Smooth muscle cell (in vitro differentiated cells): ENCODE measurements at regions not wholly inside any gene's neighbourhood (a gene's known extent, or its start where the extent isn't known, plus 50 kb on each side); places are given as distances from the start of the nearest gene placed in this dataset.

ENCODE experiments used
- DNase-seq: peaks from one replicate; lab custom pipeline; 2025; ENCODE audit not compliant: unreplicated experiment; lab: John Stamatoyannopoulos, UW
- H2AFZ ChIP-seq: fragments of 200-600 bp; sonication (generic); 2 replicates; pipeline ENCODE4 v1.6.0; 2016; ENCODE audit warnings: antibody characterized with exemption, low read depth, mild to moderate bottlenecking
- H3F3A ChIP-seq: fragments of 200-600 bp; sonication (generic); 2 replicates; pipeline ENCODE4 v1.6.0; 2017; ENCODE audit warnings: antibody characterized with exemption, low read depth
- H3K27ac ChIP-seq: fragments of 200-600 bp; sonication (generic); 2 replicates; pipeline ENCODE4 v1.5.1; 2016; ENCODE audit warnings: low read depth, mild to moderate bottlenecking
- H3K27me3 ChIP-seq: fragments of 200-600 bp; sonication (generic); 2 replicates; pipeline ENCODE4 v1.6.1; 2016; ENCODE audit warnings: low read depth, mild to moderate bottlenecking
- H3K36me3 ChIP-seq: fragments of 200-600 bp; sonication (generic); 2 replicates; pipeline ENCODE4 v1.5.1; 2016; ENCODE audit warnings: low read depth
- H3K4me1 ChIP-seq: fragments of 200-600 bp; sonication (generic); 2 replicates; pipeline ENCODE4 v1.5.1; 2016; ENCODE audit warnings: low read depth
- H3K4me2 ChIP-seq: fragments of 200-600 bp; sonication (generic); 2 replicates; pipeline ENCODE4 v1.6.0; 2016; ENCODE audit warnings: mild to moderate bottlenecking
- H3K4me3 ChIP-seq: fragments of 200-600 bp; sonication (generic); 2 replicates; pipeline ENCODE4 v1.5.1; 2016; ENCODE audit warnings: mild to moderate bottlenecking
- H3K79me2 ChIP-seq: fragments of 200-600 bp; sonication (generic); 2 replicates; pipeline ENCODE4 v1.6.0; 2016; ENCODE audit warnings: low read depth, mild to moderate bottlenecking
- H3K9ac ChIP-seq: fragments of 200-600 bp; sonication (generic); 2 replicates; pipeline ENCODE4 v1.6.0; 2016; ENCODE audit warnings: low read depth
- H3K9me3 ChIP-seq: fragments of 200-600 bp; sonication (generic); replicated peaks from 2 replicates; pipeline ENCODE4 v1.5.1; 2016; ENCODE audit warnings: low read depth
- H4K20me1 ChIP-seq: fragments of 200-600 bp; sonication (generic); 2 replicates; pipeline ENCODE4 v1.6.0; 2016; ENCODE audit warnings: low read depth
- WGBS: methylation state at CpG from one replicate; pipeline ENCODE4 v1.1.7; 2016; ENCODE audit warnings: low lambda C conversion rate; 5-methylcytosine and 5-hydroxymethylcytosine counted together
- TF ChIP-seq, protein P1 (sequence below): fragments of 200-600 bp; sonication (generic); IDR thresholded peaks from 2 replicates; pipeline ENCODE4 v1.5.1; 2017; ENCODE audit warnings: borderline replicate concordance, mild to moderate bottlenecking, antibody characterized with exemption; ENCODE audit not compliant: insufficient read depth, poor library complexity, severe bottlenecking

DNA sequence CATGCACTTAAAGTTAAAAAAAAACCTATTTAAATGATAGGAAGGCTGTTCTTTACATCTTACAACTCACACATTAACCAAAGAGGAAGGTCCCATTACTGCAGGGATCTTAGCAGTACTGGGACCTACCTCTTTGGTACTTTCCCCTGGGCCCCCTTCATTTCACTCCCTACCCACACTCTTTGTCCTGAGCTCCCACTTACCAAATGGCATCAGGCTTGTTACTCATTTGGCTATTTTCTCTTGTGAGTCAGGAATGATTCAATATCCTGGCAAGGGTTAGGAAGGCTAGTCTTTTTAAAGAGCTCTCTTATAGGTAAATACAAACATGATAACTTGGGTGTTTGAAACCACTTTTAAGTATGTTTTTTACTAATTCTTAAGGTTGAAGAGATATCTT lies 117.4 kb upstream of the ELL2 start:
- H3F3A ChIP-seq: no peaks in the 10 kb centered on the region
- peak overlapping the region; percentile 80 for H3K27ac ChIP-seq
- peaks cover 13% of the 10 kb centered on the region for H3K4me1 ChIP-seq
- no peaks in the 10 kb centered on the region for H3K9me3 ChIP-seq
- no peak overlapping the region for H3K4me3 ChIP-seq
- peak overlapping the region; percentile 27 for H3K4me2 ChIP-seq
- no peaks in the 10 kb centered on the region for H3K27me3 ChIP-seq
- no peak for DNase-seq
- H4K20me1 ChIP-seq: no peaks in the 10 kb centered on the region
- H2AFZ ChIP-seq: no peak overlapping the region
- no peaks in the 10 kb centered on the region for H3K36me3 ChIP-seq
- TF ChIP-seq, protein P1, sequence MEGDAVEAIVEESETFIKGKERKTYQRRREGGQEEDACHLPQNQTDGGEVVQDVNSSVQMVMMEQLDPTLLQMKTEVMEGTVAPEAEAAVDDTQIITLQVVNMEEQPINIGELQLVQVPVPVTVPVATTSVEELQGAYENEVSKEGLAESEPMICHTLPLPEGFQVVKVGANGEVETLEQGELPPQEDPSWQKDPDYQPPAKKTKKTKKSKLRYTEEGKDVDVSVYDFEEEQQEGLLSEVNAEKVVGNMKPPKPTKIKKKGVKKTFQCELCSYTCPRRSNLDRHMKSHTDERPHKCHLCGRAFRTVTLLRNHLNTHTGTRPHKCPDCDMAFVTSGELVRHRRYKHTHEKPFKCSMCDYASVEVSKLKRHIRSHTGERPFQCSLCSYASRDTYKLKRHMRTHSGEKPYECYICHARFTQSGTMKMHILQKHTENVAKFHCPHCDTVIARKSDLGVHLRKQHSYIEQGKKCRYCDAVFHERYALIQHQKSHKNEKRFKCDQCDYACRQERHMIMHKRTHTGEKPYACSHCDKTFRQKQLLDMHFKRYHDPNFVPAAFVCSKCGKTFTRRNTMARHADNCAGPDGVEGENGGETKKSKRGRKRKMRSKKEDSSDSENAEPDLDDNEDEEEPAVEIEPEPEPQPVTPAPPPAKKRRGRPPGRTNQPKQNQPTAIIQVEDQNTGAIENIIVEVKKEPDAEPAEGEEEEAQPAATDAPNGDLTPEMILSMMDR: no peak
- H3K79me2 ChIP-seq: no peaks in the 10 kb centered on the region
- H3K9ac ChIP-seq: peak overlapping the region; percentile 53

DNA sequence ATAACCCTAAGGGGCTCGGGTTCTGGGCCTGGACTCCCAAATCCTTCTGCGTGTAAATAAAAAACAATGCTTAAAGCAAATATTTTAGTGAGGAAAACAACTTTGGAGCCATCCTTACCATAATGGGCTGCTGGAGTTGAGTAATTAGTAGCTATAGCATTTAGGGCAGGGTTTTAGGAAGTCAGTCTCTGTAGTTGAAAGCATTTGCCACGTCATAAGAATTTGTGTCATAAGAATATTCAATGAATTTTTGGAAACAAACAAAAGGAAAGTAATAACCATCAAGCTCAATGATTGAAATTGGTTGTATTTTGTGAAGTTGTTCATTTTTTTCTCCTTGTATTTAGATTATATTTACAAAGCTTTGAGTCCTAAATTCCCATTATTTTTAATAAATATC lies 114.8 kb upstream of the ELL2 start:
- WGBS: 80% methylated on average over 3 of the region's 3 CpGs
- Histone ChIP-seq H4K20me1 (no peaks in the 10 kb centered on the region), H3K4me3 (no peak overlapping the region), H3F3A (no peaks in the 10 kb centered on the region), H3K27ac (no peak overlapping the region), H3K36me3 (no peaks in the 10 kb centered on the region), H3K4me1 (peaks cover 5% of the 10 kb centered on the region), H3K79me2 (no peaks in the 10 kb centered on the region), H3K27me3 (no peaks in the 10 kb centered on the region), H3K4me2 (no peak overlapping the region), H3K9me3 (no peaks in the 10 kb centered on the region), H2AFZ (no peak overlapping the region), H3K9ac (no peak overlapping the region)
- TF ChIP-seq, protein P1: no peak
- DNase-seq: no peak

DNA sequence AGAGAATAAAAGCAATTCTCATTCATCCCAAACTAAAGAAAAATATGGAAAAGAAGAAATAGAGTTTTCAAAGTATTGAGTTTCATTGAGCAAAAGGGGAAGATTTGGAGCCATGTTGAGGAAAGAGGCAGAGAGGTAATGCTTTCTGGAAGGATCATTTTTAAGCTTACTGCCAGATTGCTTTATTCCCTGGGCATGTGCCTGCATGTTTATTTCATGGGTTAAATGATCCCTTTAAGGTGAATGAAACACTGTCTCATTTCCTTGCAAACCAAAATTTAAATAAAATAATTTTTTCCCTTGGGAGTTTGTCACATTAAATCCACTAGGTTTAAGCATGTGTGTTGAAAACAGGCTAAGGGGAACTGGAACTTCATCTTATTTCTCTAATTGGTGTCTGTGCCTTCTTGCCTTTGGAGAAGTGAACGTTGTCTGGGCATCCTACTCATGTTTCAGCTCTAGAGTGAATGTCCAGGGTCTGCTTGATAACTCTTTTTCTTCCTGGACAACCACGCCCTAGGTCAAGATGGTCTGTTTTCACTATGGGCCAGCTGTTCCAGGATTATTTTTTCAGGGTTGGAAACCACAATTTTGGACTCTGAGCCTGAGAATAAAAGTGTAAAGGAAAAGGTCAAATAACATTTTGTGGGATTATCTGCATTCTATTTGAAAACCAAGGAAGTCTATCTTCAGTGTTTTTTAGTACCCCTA lies 114.1 kb upstream of the ELL2 start:
- no peak for DNase-seq
- no peaks in the 10 kb centered on the region for H3K9me3 ChIP-seq
- no peak overlapping the region for H3K9ac ChIP-seq
- no peaks in the 10 kb centered on the region for H3K36me3 ChIP-seq
- H3K4me3 ChIP-seq: no peak overlapping the region
- peaks cover 5% of the 10 kb centered on the region for H3K4me1 ChIP-seq
- no peaks in the 10 kb centered on the region for H3K27me3 ChIP-seq
- H2AFZ ChIP-seq: no peak overlapping the region
- 71% methylated on average over 2 of the region's 2 CpGs for WGBS
- H3F3A ChIP-seq: no peaks in the 10 kb centered on the region
- TF ChIP-seq, protein P1: no peak
- H3K79me2 ChIP-seq: no peaks in the 10 kb centered on the region
- H3K4me2 ChIP-seq: no peak overlapping the region
- H4K20me1 ChIP-seq: no peaks in the 10 kb centered on the region
- H3K27ac ChIP-seq: no peak overlapping the region

DNA sequence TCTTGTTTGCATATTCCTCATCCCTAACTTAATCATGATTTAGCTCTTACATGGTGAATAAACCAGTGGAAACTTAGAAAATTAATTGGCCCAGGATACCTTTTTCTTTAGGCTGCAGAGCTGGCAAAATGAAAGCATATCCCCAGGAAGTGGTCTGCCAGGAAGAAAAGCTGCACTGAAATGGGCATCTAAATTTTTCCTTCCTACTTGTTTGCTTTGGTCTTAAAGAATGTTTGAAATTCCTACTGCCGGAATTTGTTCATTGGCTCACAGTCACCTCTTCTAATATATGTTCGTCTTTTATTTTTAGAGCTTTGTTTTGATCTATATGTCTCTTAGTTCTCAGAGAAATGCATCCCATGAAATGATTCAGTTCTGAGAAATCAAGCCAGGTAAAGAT lies 113.2 kb upstream of the ELL2 start:
- no peak overlapping the region for H2AFZ ChIP-seq

More for the DNA sequence above, 113.2 kb upstream of the ELL2 start:
- no peaks in the 10 kb centered on the region for H3K9me3 ChIP-seq
- no peak overlapping the region for H3K4me2 ChIP-seq
- 84% methylated on average over 2 of the region's 2 CpGs for WGBS
- TF ChIP-seq, protein P1: no peak
- H4K20me1 ChIP-seq: no peaks in the 10 kb centered on the region
- H3F3A ChIP-seq: no peaks in the 10 kb centered on the region
- no peak overlapping the region for H3K9ac ChIP-seq
- no peak overlapping the region for H3K27ac ChIP-seq
- H3K36me3 ChIP-seq: no peaks in the 10 kb centered on the region
- peaks cover 5% of the 10 kb centered on the region for H3K4me1 ChIP-seq
- no peaks in the 10 kb centered on the region for H3K79me2 ChIP-seq
- H3K27me3 ChIP-seq: no peaks in the 10 kb centered on the region
- no peak for DNase-seq
- H3K4me3 ChIP-seq: no peak overlapping the region
